Activated CD4-positive, alpha-beta T cell treated with anti-CD3 and anti-CD28 coated beads, Interleukin-2, amount 50 U/mL, for 16 hours (primary cell): ENCODE measurements at regions not wholly inside any gene's neighbourhood (a gene's known extent, or its start where the extent isn't known, plus 50 kb on each side); places are given as distances from the start of the nearest gene placed in this dataset.
"Not testable (repeated sequence)": the region's sequence is repeated elsewhere in the genome, so short reads cannot be mapped to it uniquely, and the experiment has no call there.

ENCODE experiments used
- DNase-seq: peaks from one replicate; pipeline ENCODE4 v3.0.0-alpha.2; 2020

- not testable (repeated sequence) for DNase-seq
Observed at GRCh38 chr2:186385638-186386201, 100.3 kb upstream of the ZC3H15 start.

- no peak for DNase-seq
Observed at GRCh38 chr2:186399082-186399644, 86.9 kb upstream of the ZC3H15 start.

- DNase-seq: no peak
Observed at GRCh38 chr2:186405842-186406241, 80.2 kb upstream of the ZC3H15 start.

GRCh38 chr2:186407611-186408010 lies 78.4 kb upstream of the ZC3H15 start:
- DNase-seq: no peak

- DNase-seq: no peak
Observed at GRCh38 chr2:186410802-186411201, 75.3 kb upstream of the ZC3H15 start.

- DNase-seq: no peak
Observed at GRCh38 chr2:186422226-186422625, 63.8 kb upstream of the ZC3H15 start.

GRCh38 chr2:186423481-186423880 lies 62.6 kb upstream of the ZC3H15 start:
- DNase-seq: no peak

GRCh38 chr2:186424265-186424664 lies 61.8 kb upstream of the ZC3H15 start:
- DNase-seq: no peak

GRCh38 chr2:186425576-186425975 lies 60.5 kb upstream of the ZC3H15 start:
- no peak for DNase-seq

GRCh38 chr2:186426153-186427016 lies 59.7 kb upstream of the ZC3H15 start:
- peak; percentile 27 for DNase-seq

GRCh38 chr2:186427017-186427350 lies 59.1 kb upstream of the ZC3H15 start:
- DNase-seq: not testable (repeated sequence)

GRCh38 chr2:186427970-186428369 lies 58.1 kb upstream of the ZC3H15 start:
- no peak for DNase-seq

- no peak for DNase-seq
Observed at GRCh38 chr2:186429104-186429503, 57.0 kb upstream of the ZC3H15 start.

- no peak for DNase-seq
Observed at GRCh38 chr2:186431306-186431705, 54.8 kb upstream of the ZC3H15 start.

GRCh38 chr2:186433040-186433439 lies 53.0 kb upstream of the ZC3H15 start:
- DNase-seq: no peak

GRCh38 chr2:186433777-186434432 lies 52.2 kb upstream of the ZC3H15 start:
- no peak for DNase-seq
